Smooth muscle cell (in vitro differentiated cells): ENCODE measurements at regions not wholly inside any gene's neighbourhood (a gene's known extent, or its start where the extent isn't known, plus 50 kb on each side); places are given as distances from the start of the nearest gene placed in this dataset.

Experiments
- DNase-seq: peaks from one replicate; lab custom pipeline; 2025; ENCODE audit not compliant: unreplicated experiment; lab: John Stamatoyannopoulos, UW
- H2AFZ ChIP-seq: fragments of 200-600 bp; sonication (generic); 2 replicates; pipeline ENCODE4 v1.6.0; 2016; ENCODE audit warnings: antibody characterized with exemption, low read depth, mild to moderate bottlenecking
- H3F3A ChIP-seq: fragments of 200-600 bp; sonication (generic); 2 replicates; pipeline ENCODE4 v1.6.0; 2017; ENCODE audit warnings: antibody characterized with exemption, low read depth
- H3K27ac ChIP-seq: fragments of 200-600 bp; sonication (generic); 2 replicates; pipeline ENCODE4 v1.5.1; 2016; ENCODE audit warnings: low read depth, mild to moderate bottlenecking
- H3K27me3 ChIP-seq: fragments of 200-600 bp; sonication (generic); 2 replicates; pipeline ENCODE4 v1.6.1; 2016; ENCODE audit warnings: low read depth, mild to moderate bottlenecking
- H3K36me3 ChIP-seq: fragments of 200-600 bp; sonication (generic); 2 replicates; pipeline ENCODE4 v1.5.1; 2016; ENCODE audit warnings: low read depth
- H3K4me1 ChIP-seq: fragments of 200-600 bp; sonication (generic); 2 replicates; pipeline ENCODE4 v1.5.1; 2016; ENCODE audit warnings: low read depth
- H3K4me2 ChIP-seq: fragments of 200-600 bp; sonication (generic); 2 replicates; pipeline ENCODE4 v1.6.0; 2016; ENCODE audit warnings: mild to moderate bottlenecking
- H3K4me3 ChIP-seq: fragments of 200-600 bp; sonication (generic); 2 replicates; pipeline ENCODE4 v1.5.1; 2016; ENCODE audit warnings: mild to moderate bottlenecking
- H3K79me2 ChIP-seq: fragments of 200-600 bp; sonication (generic); 2 replicates; pipeline ENCODE4 v1.6.0; 2016; ENCODE audit warnings: low read depth, mild to moderate bottlenecking
- H3K9ac ChIP-seq: fragments of 200-600 bp; sonication (generic); 2 replicates; pipeline ENCODE4 v1.6.0; 2016; ENCODE audit warnings: low read depth
- H3K9me3 ChIP-seq: fragments of 200-600 bp; sonication (generic); replicated peaks from 2 replicates; pipeline ENCODE4 v1.5.1; 2016; ENCODE audit warnings: low read depth
- H4K20me1 ChIP-seq: fragments of 200-600 bp; sonication (generic); 2 replicates; pipeline ENCODE4 v1.6.0; 2016; ENCODE audit warnings: low read depth
- CTCF ChIP-seq: fragments of 200-600 bp; sonication (generic); IDR thresholded peaks from 2 replicates; pipeline ENCODE4 v1.5.1; 2017; ENCODE audit warnings: borderline replicate concordance, mild to moderate bottlenecking, antibody characterized with exemption; ENCODE audit not compliant: insufficient read depth, poor library complexity, severe bottlenecking
- WGBS: methylation state at CpG from one replicate; pipeline ENCODE4 v1.1.7; 2016; ENCODE audit warnings: low lambda C conversion rate; 5-methylcytosine and 5-hydroxymethylcytosine counted together

- H3K36me3 ChIP-seq, result no peaks in the 10 kb centered on the region
- no peak overlapping the region for H3K9ac ChIP-seq
- H3K27me3 ChIP-seq, result no peaks in the 10 kb centered on the region
- 67% methylated on average over 21 of the region's 21 CpGs for WGBS
- H3K4me3 ChIP-seq, result no peak overlapping the region
- H3K4me1 ChIP-seq, result no peaks in the 10 kb centered on the region
- H4K20me1 ChIP-seq, result no peaks in the 10 kb centered on the region
- H3K9me3 ChIP-seq, result no peaks in the 10 kb centered on the region
- H2AFZ ChIP-seq, result peak overlapping the region; percentile 28
- H3K4me2 ChIP-seq, result no peak overlapping the region
- no peak for TF ChIP-seq CTCF
- no peaks in the 10 kb centered on the region for H3F3A ChIP-seq
- H3K27ac ChIP-seq, result no peak overlapping the region
- H3K79me2 ChIP-seq, result no peaks in the 10 kb centered on the region
- DNase-seq, result no peak
These were observed 1327.9 kb downstream of the BRINP3 start for GRCh38 chr1:189149547-189150375.

- Histone ChIP-seq H3F3A (no peaks in the 10 kb centered on the region), H2AFZ (no peak overlapping the region), H3K27ac (no peak overlapping the region), H3K36me3 (no peaks in the 10 kb centered on the region), H3K4me3 (no peak overlapping the region), H4K20me1 (no peaks in the 10 kb centered on the region), H3K27me3 (no peaks in the 10 kb centered on the region), H3K9ac (no peak overlapping the region), H3K9me3 (no peaks in the 10 kb centered on the region), H3K4me1 (no peaks in the 10 kb centered on the region), H3K79me2 (no peaks in the 10 kb centered on the region), H3K4me2 (no peak overlapping the region)
- WGBS, result 95% methylated on average over 6 of the region's 6 CpGs
- DNase-seq, result no peak
- TF ChIP-seq CTCF, result no peak
These were observed 1327.0 kb downstream of the BRINP3 start for GRCh38 chr1:189150624-189151023.

- 84% methylated on average over 2 of the region's 2 CpGs for WGBS
- Histone ChIP-seq H3K9ac (no peak overlapping the region), H3K4me2 (no peak overlapping the region), H3K27ac (no peak overlapping the region), H3K79me2 (no peaks in the 10 kb centered on the region), H2AFZ (no peak overlapping the region), H3F3A (no peaks in the 10 kb centered on the region), H3K4me1 (no peaks in the 10 kb centered on the region), H4K20me1 (no peaks in the 10 kb centered on the region), H3K4me3 (no peak overlapping the region), H3K36me3 (no peaks in the 10 kb centered on the region), H3K27me3 (no peaks in the 10 kb centered on the region), H3K9me3 (no peaks in the 10 kb centered on the region)
- TF ChIP-seq CTCF, result no peak
- no peak for DNase-seq
These were observed 1326.3 kb downstream of the BRINP3 start for GRCh38 chr1:189151361-189151760.

GRCh38 chr1:189152685-189153084 lies 1325.0 kb downstream of the BRINP3 start:
- H3K4me3 ChIP-seq, result no peak overlapping the region
- no peaks in the 10 kb centered on the region for H4K20me1 ChIP-seq
- no peaks in the 10 kb centered on the region for H3K36me3 ChIP-seq
- H3K27me3 ChIP-seq, result no peaks in the 10 kb centered on the region
- DNase-seq, result no peak
- 84% methylated on average over 1 of the region's 1 CpG for WGBS
- no peak for TF ChIP-seq CTCF
- H3K4me1 ChIP-seq, result no peaks in the 10 kb centered on the region
- H3K27ac ChIP-seq, result no peak overlapping the region
- H3K9ac ChIP-seq, result no peak overlapping the region
- H2AFZ ChIP-seq, result no peak overlapping the region
- H3K79me2 ChIP-seq, result no peaks in the 10 kb centered on the region
- no peaks in the 10 kb centered on the region for H3F3A ChIP-seq
- no peak overlapping the region for H3K4me2 ChIP-seq
- H3K9me3 ChIP-seq, result no peaks in the 10 kb centered on the region
